ENCODE measurements at regions not wholly inside any gene's neighbourhood (a gene's known extent, or its start where the extent isn't known, plus 50 kb on each side); places are given as distances from the start of the nearest gene placed in this dataset.
A peak's percentile ranks its signal among the peaks of the same experiment; 100 is the strongest.

DNA sequence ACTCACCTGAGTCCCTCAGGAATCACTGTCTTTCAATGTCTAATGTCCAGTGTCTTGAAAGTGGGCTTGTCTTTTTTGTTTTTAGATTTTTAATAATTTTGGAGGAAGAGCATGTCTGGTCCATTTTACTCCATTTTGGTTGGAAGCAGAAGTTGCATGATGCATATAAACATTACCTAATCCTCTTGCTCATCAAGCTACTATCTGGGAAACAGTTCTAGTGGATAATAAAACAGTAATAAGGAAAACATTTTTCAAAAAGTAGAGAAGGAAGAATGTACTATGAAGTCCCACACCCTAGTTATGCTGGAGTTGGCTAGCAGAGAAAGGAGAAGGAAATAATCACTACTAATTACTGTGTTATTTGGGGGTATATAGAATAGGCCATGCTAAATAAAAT is 263.7 kb downstream of the ETAA1 start:
- ATAC-seq (replicated peaks in 6 of 8) = no peak
- Histone ChIP-seq H3K4me3 (no peak overlapping the region), H3K4me1 (replicated peaks in 1 of 2) (no peaks in the 10 kb centered on the region), H3K27ac (no peak overlapping the region)
- in situ Hi-C loops (cut with MboI; ENCODE audit: low pct_unique_long_range_greater_than_20kb in 2 of 9, low sequenced_read_pairs in 9 of 9, unreplicated experiment in 9 of 9) = no loop called here

GRCh38 chr2:67662222-67662621 is 265.1 kb downstream of the ETAA1 start:
- in situ Hi-C loops (cut with MboI; ENCODE audit: low pct_unique_long_range_greater_than_20kb in 2 of 9, low sequenced_read_pairs in 9 of 9, unreplicated experiment in 9 of 9) = no loop called here
- H3K4me1 ChIP-seq (replicated peaks in 1 of 2) = peaks cover 6 to 10% of the 10 kb centered on the region in 2 donors
- H3K27ac ChIP-seq = no peak overlapping the region
- ATAC-seq (replicated peaks in 6 of 8) = no peak
- no peak overlapping the region for H3K4me3 ChIP-seq

DNA sequence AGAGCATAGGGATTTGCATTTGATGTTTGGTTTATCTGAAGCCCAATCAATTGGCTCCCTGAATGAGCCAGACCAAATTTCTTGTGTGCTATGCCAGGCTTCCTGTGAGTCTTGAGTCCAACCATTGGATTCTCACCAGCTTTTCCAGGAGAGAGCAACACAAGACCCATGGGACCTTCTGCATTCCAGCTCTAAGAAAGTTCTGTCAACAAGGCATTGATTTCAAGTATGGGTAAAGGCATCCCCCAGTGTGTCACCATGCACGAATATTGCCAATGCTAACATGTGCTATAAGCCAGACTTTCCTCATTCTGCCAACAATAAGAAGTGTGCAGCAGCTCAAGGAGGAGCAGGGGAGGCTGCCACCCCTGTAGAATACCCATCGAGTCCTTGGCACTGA is 266.6 kb downstream of the ETAA1 start:
- 0 to 100% (median 80%) methylated on average over 1 to 2 of the region's 2 CpGs; no CpG with 5 or more reads in 3 of the 10 experiments for WGBS, 10 experiments
- H3K4me3 ChIP-seq = no peak overlapping the region
- ATAC-seq (replicated peaks in 6 of 8) = no peak
- in situ Hi-C loops (cut with MboI; ENCODE audit: low pct_unique_long_range_greater_than_20kb in 2 of 9, low sequenced_read_pairs in 9 of 9, unreplicated experiment in 9 of 9) = no loop called here
- H3K4me1 ChIP-seq (replicated peaks in 1 of 2) = peaks cover 6 to 12% of the 10 kb centered on the region in 2 donors
- no peak overlapping the region for H3K27ac ChIP-seq

GRCh38 chr2:67666386-67667053 is 269.4 kb downstream of the ETAA1 start:
- ATAC-seq (replicated peaks in 6 of 8) = peak in 3 of 8 experiments; percentile 17 to 28 (median 28)
- peaks cover 6 to 38% of the 10 kb centered on the region in 2 donors for H3K4me1 ChIP-seq (replicated peaks in 1 of 2)
- no peak overlapping the region for H3K27ac ChIP-seq
- WGBS, 10 experiments = 0 to 90% (median 54%) methylated on average over 1 to 5 of the region's 5 CpGs; no CpG with 5 or more reads in 1 of the 10 experiments
- no peak overlapping the region for H3K4me3 ChIP-seq
- in situ Hi-C loops (cut with MboI; ENCODE audit: low pct_unique_long_range_greater_than_20kb in 2 of 9, low sequenced_read_pairs in 9 of 9, unreplicated experiment in 9 of 9) = no loop called here

GRCh38 chr2:67667054-67667908 is 270.1 kb downstream of the ETAA1 start:
- no peak overlapping the region for H3K27ac ChIP-seq
- in situ Hi-C loops (cut with MboI; ENCODE audit: low pct_unique_long_range_greater_than_20kb in 2 of 9, low sequenced_read_pairs in 9 of 9, unreplicated experiment in 9 of 9) = no loop called here
- H3K4me1 ChIP-seq (replicated peaks in 1 of 2) = peaks cover 6 to 40% of the 10 kb centered on the region in 2 donors
- ATAC-seq (replicated peaks in 6 of 8) = no peak
- WGBS, 10 experiments = 0 to 100% (median 55%) methylated on average over 1 to 2 of the region's 2 CpGs; no CpG with 5 or more reads in 2 of the 10 experiments
- H3K4me3 ChIP-seq = no peak overlapping the region

- Histone ChIP-seq H3K4me1 (replicated peaks in 1 of 2) (peaks cover 6 to 43% of the 10 kb centered on the region in 2 donors), H3K4me3 (no peak overlapping the region), H3K27ac (no peak overlapping the region)
- ATAC-seq (replicated peaks in 6 of 8) = no peak
- in situ Hi-C loops (cut with MboI; ENCODE audit: low pct_unique_long_range_greater_than_20kb in 2 of 9, low sequenced_read_pairs in 9 of 9, unreplicated experiment in 9 of 9) = no loop called here
These were observed 271.4 kb downstream of the ETAA1 start for GRCh38 chr2:67668538-67668937.

DNA sequence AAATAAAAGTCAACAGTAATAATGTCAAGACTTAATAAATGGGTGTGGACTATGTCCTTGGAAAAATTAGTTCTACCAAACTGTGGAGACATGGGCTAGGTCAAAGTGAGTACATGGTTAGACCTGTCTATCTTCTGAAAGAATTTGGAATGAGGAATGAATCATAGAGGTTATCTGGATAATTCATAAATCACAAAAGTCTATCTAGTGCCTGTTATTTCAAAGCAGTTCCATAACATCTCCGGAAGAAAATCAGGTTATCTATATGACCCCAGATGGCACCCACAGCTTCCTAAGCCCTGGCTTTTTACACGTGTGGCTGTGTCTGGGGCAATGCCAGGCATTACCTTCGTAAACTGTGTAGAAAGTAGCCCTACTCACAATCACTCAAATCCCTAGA is 272.0 kb downstream of the ETAA1 start:
- in situ Hi-C loops (cut with MboI; ENCODE audit: low pct_unique_long_range_greater_than_20kb in 2 of 9, low sequenced_read_pairs in 9 of 9, unreplicated experiment in 9 of 9) = no loop called here
- Histone ChIP-seq H3K27ac (no peak overlapping the region), H3K4me1 (replicated peaks in 1 of 2) (peaks cover 6 to 47% of the 10 kb centered on the region in 2 donors), H3K4me3 (no peak overlapping the region)
- no peak for ATAC-seq (replicated peaks in 6 of 8)
- WGBS, 10 experiments = 51 to 100% (median 79%) methylated on average over 1 to 3 of the region's 3 CpGs; no CpG with 5 or more reads in 4 of the 10 experiments

DNA sequence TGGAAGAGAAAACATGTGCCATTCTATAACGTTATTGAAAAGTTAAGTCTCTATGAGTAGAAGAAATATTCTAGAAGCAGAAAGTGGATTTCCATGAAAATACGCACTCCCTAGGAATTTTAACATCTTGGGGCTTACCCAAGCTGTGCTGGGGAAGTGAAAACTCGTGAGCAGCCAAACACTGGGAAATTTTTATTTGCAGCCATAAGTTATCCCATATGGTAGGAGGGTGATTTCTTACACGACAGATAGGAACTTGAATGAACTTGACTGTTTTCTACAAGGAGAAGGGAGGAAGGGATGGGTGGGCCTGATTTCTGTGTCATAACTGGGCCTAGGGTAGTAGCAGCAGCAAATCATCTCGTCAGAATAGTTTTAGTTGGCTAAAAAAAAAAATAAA is 272.6 kb downstream of the ETAA1 start:
- Histone ChIP-seq H3K27ac (no peak overlapping the region), H3K4me1 (replicated peaks in 1 of 2) (peaks cover 6 to 51% of the 10 kb centered on the region in 2 donors), H3K4me3 (no peak overlapping the region)
- in situ Hi-C loops (cut with MboI; ENCODE audit: low pct_unique_long_range_greater_than_20kb in 2 of 9, low sequenced_read_pairs in 9 of 9, unreplicated experiment in 9 of 9) = no loop called here
- WGBS, 10 experiments = 0 to 75% (median 53%) methylated on average over 2 to 5 of the region's 5 CpGs
- no peak for ATAC-seq (replicated peaks in 6 of 8)

DNA sequence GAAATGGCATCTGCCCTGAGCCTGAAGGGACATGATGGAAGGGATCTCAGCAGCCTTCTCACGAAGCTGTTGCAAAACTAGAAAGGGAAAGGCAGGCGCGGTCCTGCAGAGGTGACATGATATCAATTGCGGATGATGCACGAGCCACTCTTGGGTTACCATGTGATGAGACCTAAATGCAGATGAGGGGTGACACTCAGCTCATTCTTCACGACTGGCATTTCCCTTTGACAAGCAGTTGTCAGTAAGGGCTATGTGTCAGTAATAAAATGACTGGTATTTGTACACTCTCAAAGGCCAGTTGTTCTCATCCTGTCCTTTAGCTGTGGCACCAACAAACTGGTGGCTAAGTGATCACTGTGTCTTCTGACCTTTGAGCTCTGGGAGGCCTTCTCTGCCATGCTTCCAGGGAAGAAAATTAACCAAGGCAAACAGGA is 273.6 kb downstream of the ETAA1 start:
- peak in 5 of 8 experiments; percentile 66 to 87 (median 79) for ATAC-seq (replicated peaks in 6 of 8)
- Histone ChIP-seq H3K4me3 (no peak overlapping the region), H3K4me1 (replicated peaks in 1 of 2) (peaks cover 6 to 51% of the 10 kb centered on the region in 2 donors), H3K27ac (peak overlapping the region in 1 of 2 donors; percentile 38)
- in situ Hi-C loops (cut with MboI; ENCODE audit: low pct_unique_long_range_greater_than_20kb in 2 of 9, low sequenced_read_pairs in 9 of 9, unreplicated experiment in 9 of 9) = no loop called here
- WGBS, 10 experiments = 44 to 95% (median 55%) methylated on average over 2 to 6 of the region's 6 CpGs; no CpG with 5 or more reads in 1 of the 10 experiments

DNA sequence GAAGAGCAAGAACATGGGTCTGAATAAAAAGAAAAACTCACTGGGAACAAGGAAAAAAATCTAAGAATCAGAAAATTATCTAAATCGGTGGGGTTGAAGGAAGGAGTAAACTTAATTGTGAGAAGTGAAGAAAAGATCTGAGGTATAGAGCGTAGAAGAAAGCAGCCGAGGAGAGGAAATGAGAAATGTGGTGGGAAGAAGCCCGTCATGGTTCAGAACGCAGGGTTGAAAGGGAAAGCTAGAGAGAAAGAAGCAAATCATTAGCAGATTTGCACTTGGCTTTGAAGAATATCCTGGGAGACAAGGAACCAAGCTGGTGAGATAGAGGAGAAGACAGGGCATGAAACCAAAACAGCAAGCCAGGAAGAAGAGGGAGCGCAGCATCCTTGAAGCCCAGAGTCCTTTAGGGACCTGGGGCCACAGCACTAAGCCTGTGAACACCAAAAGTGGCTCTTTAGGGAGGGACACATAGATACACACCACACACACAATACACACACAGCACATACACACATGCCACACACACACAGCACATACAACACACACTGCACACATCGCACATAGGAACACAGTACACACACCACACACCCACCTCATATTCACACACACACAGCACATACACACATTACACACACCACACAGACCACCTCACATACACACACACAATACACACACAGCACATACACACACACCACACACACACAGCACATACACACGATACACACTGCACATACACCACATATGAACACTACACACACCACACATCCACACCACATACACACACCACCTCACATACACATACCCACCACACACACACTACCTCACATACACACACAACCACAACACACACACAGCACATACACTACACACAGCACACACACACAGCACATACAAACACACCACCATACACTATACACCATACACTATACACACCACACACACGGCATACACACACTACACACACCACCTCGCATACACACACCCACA is 274.6 kb downstream of the ETAA1 start:
- no peak for ATAC-seq (replicated peaks in 6 of 8)
- Histone ChIP-seq H3K4me1 (replicated peaks in 1 of 2) (peaks cover 0 to 45% of the 10 kb centered on the region in 2 donors), H3K4me3 (no peak overlapping the region), H3K27ac (no peak overlapping the region)
- in situ Hi-C loops (cut with MboI; ENCODE audit: low pct_unique_long_range_greater_than_20kb in 2 of 9, low sequenced_read_pairs in 9 of 9, unreplicated experiment in 9 of 9) = no loop called here
- 50 to 95% (median 85%) methylated on average over 2 to 9 of the region's 10 CpGs for WGBS, 10 experiments

GRCh38 chr2:67674668-67675067 is 277.5 kb downstream of the ETAA1 start:
- in situ Hi-C loops (cut with MboI; ENCODE audit: low pct_unique_long_range_greater_than_20kb in 2 of 9, low sequenced_read_pairs in 9 of 9, unreplicated experiment in 9 of 9) = no loop called here
- Histone ChIP-seq H3K4me3 (no peak overlapping the region), H3K27ac (no peak overlapping the region), H3K4me1 (replicated peaks in 1 of 2) (peaks cover 0 to 31% of the 10 kb centered on the region in 2 donors)
- 47 to 84% (median 61%) methylated on average over 2 to 4 of the region's 4 CpGs for WGBS, 10 experiments
- no peak for ATAC-seq (replicated peaks in 6 of 8)

- Histone ChIP-seq H3K4me3 (no peak overlapping the region), H3K4me1 (replicated peaks in 1 of 2) (peaks cover 0 to 13% of the 10 kb centered on the region in 2 donors), H3K27ac (no peak overlapping the region)
- no peak for ATAC-seq (replicated peaks in 6 of 8)
- in situ Hi-C loops (cut with MboI; ENCODE audit: low pct_unique_long_range_greater_than_20kb in 2 of 9, low sequenced_read_pairs in 9 of 9, unreplicated experiment in 9 of 9) = no loop called here
- 50 to 100% (median 73%) methylated on average over 1 to 2 of the region's 2 CpGs; no CpG with 5 or more reads in 4 of the 10 experiments for WGBS, 10 experiments
These were observed 287.9 kb downstream of the ETAA1 start for GRCh38 chr2:67684991-67685390.

- in situ Hi-C loops (cut with MboI; ENCODE audit: low pct_unique_long_range_greater_than_20kb in 2 of 9, low sequenced_read_pairs in 9 of 9, unreplicated experiment in 9 of 9) = no loop called here
- no peak overlapping the region for H3K4me3 ChIP-seq
- 31 to 100% (median 87%) methylated on average over 1 to 3 of the region's 3 CpGs; no CpG with 5 or more reads in 3 of the 10 experiments for WGBS, 10 experiments
- H3K27ac ChIP-seq = no peak overlapping the region
- H3K4me1 ChIP-seq (replicated peaks in 1 of 2) = peaks cover 0 to 13% of the 10 kb centered on the region in 2 donors
- no peak for ATAC-seq (replicated peaks in 6 of 8)
These were observed 289.1 kb downstream of the ETAA1 start for GRCh38 chr2:67686254-67686653.
